OCI-LY7 (cell line): ENCODE measurements at regions not wholly inside any gene's neighbourhood (a gene's known extent, or its start where the extent isn't known, plus 50 kb on each side); places are given as distances from the start of the nearest gene placed in this dataset. TPM values are rescaled to one million over a fixed set of nuclear protein-coding genes. Genes with fewer than 3 reads are reported as not detected.

Source experiments
- small RNA-seq: library from RNA; depleted of rRNA; stranded (forward); fragments of <200 nt; gene quantifications from one replicate; pipeline ENCODE3, GENCODE V24; 2014

Small RNAs in the stretch of these regions (small RNA-seq; reads per million reads assigned to genes)
- not detected for gene RF01848
